SH-SY5Y (cell line): ENCODE measurements at regions not wholly inside any gene's neighbourhood (a gene's known extent, or its start where the extent isn't known, plus 50 kb on each side); places are given as distances from the start of the nearest gene placed in this dataset.

Source experiments
- GATA2 ChIP-seq: IDR thresholded peaks from 2 replicates; pipeline ENCODE4 v1.6.1; 2011; ENCODE audit warnings: mild to moderate bottlenecking, low read depth, low read length
- GATA3 ChIP-seq: IDR thresholded peaks from 2 replicates; pipeline ENCODE4 v1.6.1; 2011; ENCODE audit warnings: low read depth, mild to moderate bottlenecking, low read length, moderate library complexity

- TF ChIP-seq GATA3 (no peak), GATA2 (no peak)
These were observed 423.8 kb downstream of the CBLN4 start for GRCh38 chr20:55581519-55581918.
